COR-L47 (cell line): ENCODE measurements at regions not wholly inside any gene's neighbourhood (a gene's known extent, or its start where the extent isn't known, plus 50 kb on each side); places are given as distances from the start of the nearest gene placed in this dataset.

ENCODE experiments used
- DNase-seq: peaks from one replicate; lab custom pipeline; 2025; lab: John Stamatoyannopoulos, UW

DNA sequence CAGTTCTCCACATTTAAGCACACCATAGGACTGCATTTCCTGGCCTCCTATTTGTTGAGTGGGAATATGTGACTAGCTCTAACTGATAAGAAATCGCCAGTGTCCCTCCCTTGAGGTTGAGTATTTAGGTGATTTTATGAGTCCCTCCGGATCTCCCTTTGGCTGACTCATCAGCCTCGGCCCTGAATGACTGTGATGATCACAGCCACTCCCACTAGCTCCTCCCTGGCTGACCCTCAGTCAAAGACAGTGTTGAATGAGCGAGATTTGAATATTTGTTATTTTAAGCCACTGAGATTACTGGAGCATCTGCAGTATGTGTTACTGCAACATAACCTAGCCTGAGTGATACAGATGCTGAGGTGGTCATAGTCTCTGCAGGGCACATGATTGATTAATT is 515.3 kb downstream of the EPHB1 start:
- no peak for DNase-seq

DNA sequence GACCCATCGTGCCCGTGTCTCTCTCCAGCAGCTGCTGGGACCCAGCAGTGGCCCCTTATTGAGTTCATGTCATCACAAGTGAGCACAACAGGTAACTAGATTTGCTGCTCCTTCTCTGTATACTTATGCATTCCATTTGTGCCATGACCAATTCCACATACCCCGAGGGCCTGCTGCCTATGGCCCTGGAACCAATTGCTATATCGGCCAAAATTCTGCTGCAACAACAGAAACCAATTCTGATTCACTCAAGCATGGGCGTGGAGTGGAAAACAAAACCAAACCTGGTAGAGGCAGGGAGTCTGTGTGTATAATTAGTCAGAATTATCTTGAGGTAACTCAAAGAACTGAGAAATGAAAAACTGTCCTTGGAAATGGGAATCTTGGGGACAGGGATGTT is 516.6 kb downstream of the EPHB1 start:
- DNase-seq = no peak

- DNase-seq = no peak
Measured at GRCh38 chr3:135314237-135314636, 519.2 kb downstream of the EPHB1 start.

- no peak for DNase-seq
Measured at GRCh38 chr3:135324301-135324700, 529.2 kb downstream of the EPHB1 start.

DNA sequence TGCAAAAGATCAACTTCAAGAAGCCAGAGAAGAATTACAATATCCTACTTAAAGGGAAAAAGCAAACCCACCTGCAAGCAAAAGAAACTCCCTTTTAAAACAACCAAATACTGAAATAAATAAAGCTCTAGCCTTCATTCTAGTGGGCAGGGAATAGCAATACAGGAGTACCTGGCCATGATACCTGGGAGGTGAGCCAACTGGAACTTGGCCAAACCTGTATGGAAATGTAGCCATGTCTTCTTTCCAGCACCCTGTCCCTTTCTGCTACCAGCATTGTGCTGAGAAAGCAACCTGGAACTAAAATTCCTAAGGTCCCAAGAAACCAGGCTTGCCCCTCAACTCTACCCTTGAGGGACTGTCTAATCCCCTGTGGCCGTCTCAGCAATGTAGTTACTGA is 530.0 kb downstream of the EPHB1 start:
- peak; percentile 79 for DNase-seq

DNA sequence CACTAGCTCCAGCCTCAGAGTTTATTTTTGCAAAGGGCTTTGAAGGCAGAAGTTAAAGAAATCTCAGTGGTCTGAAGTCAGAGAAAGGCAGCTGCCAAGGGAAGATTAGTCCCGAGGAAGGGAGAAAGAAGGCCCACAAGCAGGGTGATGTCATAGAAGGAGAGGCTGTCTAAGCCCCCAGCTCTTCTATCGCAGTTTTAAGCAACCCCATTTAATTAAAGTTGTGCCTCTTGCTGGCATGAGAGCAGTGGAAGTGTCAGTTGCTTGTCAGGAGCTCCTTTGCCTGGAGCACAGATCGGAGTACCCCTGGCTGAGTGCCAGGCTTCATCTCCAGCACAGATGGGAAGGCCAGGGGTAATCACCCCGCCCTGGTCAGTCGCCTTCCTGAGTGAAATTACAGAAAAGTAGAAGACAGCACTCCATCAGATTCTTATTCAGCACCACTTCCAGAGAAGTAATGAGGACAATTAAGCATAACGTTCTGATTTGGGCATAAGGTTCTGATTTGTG is 530.7 kb downstream of the EPHB1 start:
- DNase-seq = peak; percentile 50

DNA sequence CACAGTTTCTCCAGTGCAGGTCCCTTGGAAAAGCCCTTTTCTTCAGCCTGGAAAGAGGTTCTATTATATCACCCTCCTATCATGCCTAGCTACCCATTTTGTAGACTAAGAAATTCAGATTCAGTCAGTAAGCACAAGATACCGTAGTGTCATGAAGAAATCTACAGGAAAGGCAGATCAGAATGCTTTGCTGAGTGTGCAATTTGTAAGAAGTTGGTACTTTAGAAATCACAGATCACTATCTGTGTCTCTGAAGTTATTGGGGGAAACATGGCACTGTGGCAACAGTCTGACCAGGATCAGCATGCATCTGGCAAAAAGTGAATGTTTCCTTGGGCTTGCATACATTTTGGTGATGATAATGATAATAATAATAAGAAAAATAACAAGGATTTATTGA is 531.8 kb downstream of the EPHB1 start:
- DNase-seq = no peak

GRCh38 chr3:135328036-135328435 is 533.0 kb downstream of the EPHB1 start:
- DNase-seq = no peak

DNA sequence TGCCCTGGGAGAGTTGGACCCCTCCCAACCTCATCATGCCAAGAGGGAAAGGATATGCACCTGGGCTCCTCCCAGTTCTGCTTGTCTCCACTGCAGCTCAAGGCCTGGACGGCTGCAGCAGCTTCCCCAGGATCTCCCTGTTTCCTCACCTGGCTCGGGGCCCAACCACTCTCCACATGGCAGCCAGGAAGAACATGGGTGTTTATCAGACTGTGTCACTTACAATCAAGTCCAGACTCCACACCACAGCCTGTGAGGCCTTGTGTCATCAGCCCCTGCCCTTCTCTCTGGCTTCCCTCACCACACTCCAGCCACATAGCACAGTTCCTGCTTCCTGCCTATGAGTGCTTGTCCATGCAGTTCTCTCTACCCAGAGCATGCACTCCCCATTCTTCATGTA is 534.4 kb downstream of the EPHB1 start:
- no peak for DNase-seq

DNA sequence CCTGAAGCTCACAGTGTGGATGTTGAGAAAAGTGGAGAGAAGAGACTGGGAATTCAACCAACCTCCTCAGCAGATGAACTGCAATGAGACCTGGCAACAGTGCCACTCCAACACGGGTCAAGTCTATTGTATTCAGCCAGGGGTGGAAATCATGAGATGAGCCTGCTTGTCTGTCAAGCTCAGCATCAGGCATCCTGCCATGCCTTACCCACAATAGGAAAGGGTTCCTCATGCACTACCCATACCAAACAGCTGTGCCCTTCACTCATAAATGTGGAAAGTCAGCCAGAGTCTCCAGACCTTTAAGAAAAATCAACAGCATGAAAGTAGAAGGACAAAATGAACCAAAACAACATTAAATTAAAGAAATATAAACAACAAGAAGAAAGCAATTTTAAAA is 542.1 kb downstream of the EPHB1 start:
- DNase-seq = no peak

GRCh38 chr3:135348690-135349089 is 553.6 kb downstream of the EPHB1 start:
- no peak for DNase-seq

DNA sequence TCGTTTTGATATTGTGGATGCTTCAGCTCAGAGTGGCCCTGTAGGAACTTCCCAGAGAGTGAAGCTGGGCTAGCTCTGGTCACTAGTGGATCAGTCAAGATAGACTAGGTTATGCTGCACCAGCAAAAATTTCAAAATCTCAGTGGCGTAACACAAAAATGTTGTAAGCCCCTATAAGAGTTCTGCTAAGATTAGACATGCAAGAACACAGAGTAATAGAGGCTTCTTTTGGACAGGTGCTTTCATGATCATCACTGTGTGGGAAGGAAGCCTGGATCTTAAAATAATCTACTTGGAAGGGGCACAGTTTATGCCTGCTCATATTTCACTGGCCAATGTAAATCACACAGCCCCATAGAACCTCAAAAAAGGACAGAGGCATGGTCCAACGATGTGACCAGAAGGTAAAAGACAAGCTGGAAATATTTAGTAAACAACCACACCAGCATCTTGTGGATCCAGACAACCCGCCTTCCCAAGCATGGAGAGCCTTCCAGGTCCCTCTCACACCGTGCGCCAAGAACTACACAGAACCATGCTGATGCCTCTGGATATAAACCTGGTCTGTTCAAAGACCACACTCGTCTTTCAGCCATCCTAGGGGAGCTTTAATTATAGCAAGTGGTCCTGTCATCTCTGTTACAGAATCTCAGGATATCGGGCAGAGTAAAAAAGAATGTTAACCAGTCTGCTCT is 554.3 kb downstream of the EPHB1 start:
- no peak for DNase-seq

DNA sequence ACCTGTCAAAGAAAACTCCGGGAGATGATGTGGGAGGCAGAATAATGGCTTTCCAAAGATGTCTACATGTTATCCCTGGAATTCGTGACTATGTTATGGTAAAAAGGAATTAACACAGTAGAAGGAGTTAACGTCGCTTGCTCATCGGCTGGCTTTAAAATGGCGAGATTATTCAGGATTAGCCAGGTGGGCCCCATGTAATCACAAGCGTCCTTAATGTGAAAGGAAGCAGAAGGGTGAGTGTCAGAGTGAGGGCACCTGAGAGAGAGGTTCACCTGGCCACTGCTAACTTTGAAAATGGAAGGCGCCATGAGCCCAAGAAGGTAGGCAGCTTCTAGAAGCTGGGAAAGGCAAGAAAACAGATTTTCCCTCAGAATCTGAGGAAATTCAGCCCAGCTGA is 557.2 kb downstream of the EPHB1 start:
- no peak for DNase-seq

DNA sequence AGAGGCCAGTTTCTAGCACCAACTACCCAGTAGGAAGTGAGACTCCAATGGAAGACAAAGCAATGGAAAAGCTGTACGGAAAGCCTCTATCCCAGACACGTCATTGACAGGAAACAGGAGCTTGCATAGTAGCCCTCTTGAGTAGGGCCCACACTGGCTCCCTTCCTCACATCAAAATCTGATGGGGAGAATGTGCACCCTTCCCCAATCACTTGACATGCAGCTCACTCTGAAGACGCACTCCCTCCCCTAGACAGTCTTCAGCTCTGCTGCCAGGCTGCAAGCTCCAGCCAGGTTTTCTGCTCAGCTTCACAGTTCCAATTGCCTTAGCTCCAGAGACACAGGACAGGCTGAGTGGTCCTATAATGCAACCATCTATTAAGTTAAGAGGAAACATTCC is 567.8 kb downstream of the EPHB1 start:
- DNase-seq = no peak

DNA sequence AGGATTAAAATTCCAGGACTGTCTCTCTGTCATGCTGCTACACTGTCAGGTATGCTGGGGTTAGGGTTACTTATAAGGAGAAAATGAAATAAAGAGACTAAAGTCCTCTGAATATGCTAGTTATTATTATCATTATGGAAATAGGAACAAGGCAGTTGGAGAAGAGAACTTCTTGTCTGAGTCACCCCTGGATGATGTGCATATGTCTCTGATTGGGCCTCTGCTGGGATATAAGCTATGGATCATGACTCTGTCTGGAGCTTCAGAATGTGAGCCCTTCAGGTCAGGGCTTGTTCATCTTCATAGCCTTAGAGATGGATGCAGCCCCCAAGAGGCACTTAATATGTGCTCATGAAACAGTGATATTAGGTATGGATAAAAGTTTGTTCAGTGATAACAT is 569.6 kb downstream of the EPHB1 start:
- DNase-seq = no peak

DNA sequence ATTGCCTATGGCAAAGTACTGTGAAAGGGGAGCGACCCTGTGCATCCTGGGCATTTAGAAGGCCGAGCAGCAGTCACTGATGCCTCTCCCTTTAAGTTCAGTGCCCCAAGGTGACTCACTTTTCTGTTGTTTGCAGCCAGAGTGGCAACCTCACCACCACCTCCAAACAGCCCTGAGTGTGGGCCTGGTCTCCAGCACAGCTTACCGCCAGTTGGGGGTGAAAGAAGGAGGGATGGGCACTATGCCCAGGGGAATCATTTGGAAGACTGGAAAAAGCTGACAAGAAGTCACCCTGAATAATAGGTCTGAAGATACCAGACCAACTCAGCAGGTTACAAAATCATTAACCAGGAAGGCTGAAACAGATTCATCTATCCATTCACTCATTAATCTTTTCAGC is 571.8 kb downstream of the EPHB1 start:
- DNase-seq = no peak

GRCh38 chr3:135368316-135368715 is 573.3 kb downstream of the EPHB1 start:
- no peak for DNase-seq

GRCh38 chr3:135368781-135369180 is 573.7 kb downstream of the EPHB1 start:
- DNase-seq = no peak

- DNase-seq = no peak
Measured at GRCh38 chr3:135374571-135374970, 579.5 kb downstream of the EPHB1 start.

DNA sequence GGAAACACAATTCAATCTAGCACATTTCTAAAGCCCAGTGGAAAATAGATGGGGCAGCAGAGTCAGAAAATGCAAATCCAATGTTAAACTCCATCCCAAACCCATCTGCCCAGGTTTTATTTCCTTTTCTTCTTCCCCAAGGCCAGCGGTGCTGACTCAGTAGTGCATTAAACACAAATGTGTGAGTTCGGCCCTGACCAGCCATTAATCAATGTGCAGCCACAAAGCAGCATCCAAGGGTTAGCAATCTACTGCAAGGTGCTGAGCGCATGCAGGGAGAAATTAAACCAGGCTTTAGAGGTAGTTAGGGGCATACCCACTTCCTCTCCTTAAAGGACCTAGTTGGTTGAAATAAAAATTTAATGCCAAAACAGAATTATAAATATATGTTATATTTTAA is 583.3 kb upstream of the PPP2R3A start:
- DNase-seq = no peak

DNA sequence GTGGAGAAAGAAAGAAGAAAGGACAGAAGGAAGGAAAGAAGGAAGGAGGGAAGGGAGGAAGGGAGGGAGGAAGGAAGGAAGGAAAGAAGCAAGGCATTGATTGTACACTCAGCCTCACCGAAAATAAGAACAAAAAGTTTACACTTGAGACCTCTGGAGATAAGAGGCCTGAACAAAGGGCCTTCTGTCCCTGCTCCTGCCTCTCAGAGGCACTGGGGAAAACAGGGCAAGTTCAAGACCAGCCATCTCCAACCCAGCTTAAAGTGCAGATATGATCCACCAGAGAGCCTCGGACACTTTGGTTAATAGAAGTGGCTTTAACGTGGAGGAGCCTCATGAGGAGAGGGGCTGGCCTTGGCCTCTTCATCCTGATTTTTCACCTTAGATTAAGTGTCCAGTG is 582.9 kb upstream of the PPP2R3A start:
- DNase-seq = no peak

- DNase-seq = no peak
Measured at GRCh38 chr3:135383301-135383700, 582.2 kb upstream of the PPP2R3A start.

- no peak for DNase-seq
Measured at GRCh38 chr3:135392151-135392550, 573.4 kb upstream of the PPP2R3A start.

DNA sequence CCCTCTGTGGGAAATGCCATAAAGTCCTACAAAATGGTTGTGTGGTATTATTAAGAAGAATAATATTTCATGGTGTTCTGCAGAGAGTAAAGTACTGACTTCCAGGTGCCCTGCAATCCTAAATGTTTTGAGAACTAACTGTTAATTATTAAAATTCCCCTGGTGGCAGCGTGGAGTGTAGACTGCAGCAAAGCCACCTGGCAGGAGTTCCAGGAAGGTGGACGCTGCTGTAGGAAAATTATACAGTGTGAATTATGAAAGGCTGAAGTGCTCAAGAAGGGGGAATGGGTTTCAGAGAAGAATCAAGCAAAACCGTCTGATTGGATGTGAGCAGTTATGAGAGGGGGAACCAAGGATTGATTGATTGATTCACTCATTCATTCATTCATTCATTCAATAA is 572.4 kb upstream of the PPP2R3A start:
- no peak for DNase-seq
